Trophoblast cell (in vitro differentiated cells and primary cell): ENCODE measurements at regions not wholly inside any gene's neighbourhood (a gene's known extent, or its start where the extent isn't known, plus 50 kb on each side); places are given as distances from the start of the nearest gene placed in this dataset.

Source experiments
- DNase-seq, 2 donors: peaks; one replicate each; pipeline ENCODE4 v3.0.0-alpha.2; 2016
- H2AFZ ChIP-seq: 2 replicates; pipeline ENCODE4 v1.6.1; 2013; ENCODE audit warnings: low read length, moderate library complexity, mild to moderate bottlenecking; ENCODE audit not compliant: insufficient read depth, poor library complexity
- H2AK5ac ChIP-seq: 2 replicates; pipeline ENCODE4 v1.6.1; 2013; ENCODE audit warnings: mild to moderate bottlenecking, low read length
- H2BK120ac ChIP-seq: 2 replicates; pipeline ENCODE4 v1.6.1; 2013; ENCODE audit warnings: low read length, mild to moderate bottlenecking, moderate library complexity; ENCODE audit not compliant: insufficient read depth, poor library complexity
- H2BK12ac ChIP-seq: 2 replicates; pipeline ENCODE4 v1.6.1; 2013; ENCODE audit warnings: mild to moderate bottlenecking, low read length, moderate library complexity
- H2BK5ac ChIP-seq: 2 replicates; pipeline ENCODE4 v1.6.1; 2013; ENCODE audit warnings: low read length, low read depth, moderate library complexity, mild to moderate bottlenecking; ENCODE audit not compliant: poor library complexity
- H3K14ac ChIP-seq: 2 replicates; pipeline ENCODE4 v1.6.1; 2013; ENCODE audit warnings: mild to moderate bottlenecking, low read length
- H3K18ac ChIP-seq: 2 replicates; pipeline ENCODE4 v1.6.1; 2013; ENCODE audit warnings: mild to moderate bottlenecking, low read length
- H3K23ac ChIP-seq: 2 replicates; pipeline ENCODE4 v1.6.1; 2013; ENCODE audit warnings: low read length
- H3K27ac ChIP-seq: 2 replicates; pipeline ENCODE4 v1.5.1; 2013; ENCODE audit warnings: low read depth, mild to moderate bottlenecking, inconsistent platforms, low read length, moderate library complexity
- H3K27me3 ChIP-seq: 2 replicates; pipeline ENCODE4 v1.6.1; 2013; ENCODE audit warnings: inconsistent platforms, mild to moderate bottlenecking, low read length, moderate library complexity; ENCODE audit not compliant: insufficient read depth
- H3K36me3 ChIP-seq, 2 experiments: 1 replicate in 1 of 2; 2 replicates in 1 of 2; pipeline ENCODE4 v1.6.1; 2013; ENCODE audit warnings: low read length in 2 of 2, mild to moderate bottlenecking in 2 of 2, moderate library complexity in 1 of 2; ENCODE audit not compliant: insufficient read depth in 2 of 2, control insufficient read depth in 1 of 2
- H3K4ac ChIP-seq: 2 replicates; pipeline ENCODE4 v1.6.1; 2013; ENCODE audit warnings: low read depth, mild to moderate bottlenecking, low read length, moderate library complexity
- H3K4me1 ChIP-seq, 2 experiments: 1 replicate in 1 of 2; 2 replicates in 1 of 2; pipeline ENCODE4 v1.6.1; 2013; ENCODE audit warnings: low read length in 2 of 2, mild to moderate bottlenecking in 2 of 2, moderate library complexity in 1 of 2; ENCODE audit not compliant: insufficient read depth in 2 of 2, control insufficient read depth in 1 of 2
- H3K4me2 ChIP-seq: 2 replicates; pipeline ENCODE4 v1.6.1; 2013; ENCODE audit warnings: inconsistent platforms, mild to moderate bottlenecking, low read length, moderate library complexity
- H3K4me3 ChIP-seq: 2 replicates; pipeline ENCODE4 v1.5.1; 2013; ENCODE audit warnings: mild to moderate bottlenecking, low read depth, low read length, inconsistent platforms
- H3K79me1 ChIP-seq: one replicate; pipeline ENCODE4 v1.6.1; 2013; ENCODE audit warnings: low read length
- H3K79me2 ChIP-seq: 2 replicates; pipeline ENCODE4 v1.6.1; 2013; ENCODE audit warnings: low read length, mild to moderate bottlenecking; ENCODE audit not compliant: control insufficient read depth, insufficient read depth, poor library complexity
- H3K9ac ChIP-seq: 2 replicates; pipeline ENCODE4 v1.6.1; 2013; ENCODE audit warnings: mild to moderate bottlenecking, low read length
- H3K9me3 ChIP-seq: 2 replicates; pipeline ENCODE4 v1.6.1; 2013; ENCODE audit warnings: low read depth, mild to moderate bottlenecking, control low read depth, inconsistent platforms, low read length; ENCODE audit not compliant: insufficient read depth
- H4K12ac ChIP-seq: 2 replicates; pipeline ENCODE4 v1.6.1; 2013; ENCODE audit warnings: low read depth, mild to moderate bottlenecking, low read length, moderate library complexity
- H4K8ac ChIP-seq: 2 replicates; pipeline ENCODE4 v1.6.1; 2013; ENCODE audit warnings: low read depth, mild to moderate bottlenecking, low read length, moderate library complexity
- H4K91ac ChIP-seq: one replicate; pipeline ENCODE4 v1.6.1; 2013; ENCODE audit warnings: low read depth, mild to moderate bottlenecking, low read length, moderate library complexity
- WGBS: extraction: QIAGEN DNeasy Blood & Tissue Kit; methylation state at CpG from one replicate; pipeline ENCODE4 v1.1.7; 2013; ENCODE audit warnings: missing lambda C conversion rate; ENCODE audit not compliant: insufficient read length, insufficient coverage; ENCODE audit errors: extremely low coverage; 5-methylcytosine and 5-hydroxymethylcytosine counted together

GRCh38 chr2:4135765-4136164 is 432.4 kb downstream of the DCDC2C start:
- H2BK5ac ChIP-seq = no peak overlapping the region
- H3K4ac ChIP-seq = no peak overlapping the region
- WGBS = no CpG with 5 or more reads among the region's 14 CpGs

GRCh38 chr2:4139316-4139715 is 435.9 kb downstream of the DCDC2C start:
- Histone ChIP-seq H2AK5ac (no peak overlapping the region), H4K12ac (no peak overlapping the region), H3K9me3 (no peaks in the 10 kb centered on the region), H3K4me2 (no peak overlapping the region), H3K36me3 (no peaks in the 10 kb centered on the region), H3K18ac (no peak overlapping the region), H2AFZ (no peak overlapping the region), H4K91ac (no peak overlapping the region), H3K4ac (no peak overlapping the region), H3K23ac (no peak overlapping the region), H3K79me2 (no peaks in the 10 kb centered on the region), H3K27ac (no peak overlapping the region), H3K9ac (no peak overlapping the region), H3K4me3 (no peak overlapping the region), H3K4me1 (no peaks in the 10 kb centered on the region), H2BK120ac (no peak overlapping the region), H3K79me1 (no peaks in the 10 kb centered on the region), H4K8ac (no peak overlapping the region), H2BK12ac (no peak overlapping the region), H2BK5ac (no peak overlapping the region), H3K27me3 (no peaks in the 10 kb centered on the region), H3K14ac (no peak overlapping the region)
- no CpG with 5 or more reads among the region's 6 CpGs for WGBS
- no peak for DNase-seq

More at GRCh38 chr2:4135765-4136164, 432.4 kb downstream of the DCDC2C start:
- Histone ChIP-seq H3K14ac (no peak overlapping the region), H3K4me1 (no peaks in the 10 kb centered on the region), H3K36me3 (no peaks in the 10 kb centered on the region), H2BK12ac (no peak overlapping the region), H3K79me2 (no peaks in the 10 kb centered on the region), H2AFZ (no peak overlapping the region), H3K9ac (no peak overlapping the region), H4K91ac (no peak overlapping the region), H2AK5ac (no peak overlapping the region), H4K12ac (no peak overlapping the region), H3K9me3 (peaks cover 4% of the 10 kb centered on the region), H3K27ac (no peak overlapping the region), H4K8ac (no peak overlapping the region), H3K4me3 (no peak overlapping the region), H3K79me1 (no peaks in the 10 kb centered on the region), H3K4me2 (no peak overlapping the region), H3K27me3 (no peaks in the 10 kb centered on the region), H3K18ac (no peak overlapping the region), H2BK120ac (no peak overlapping the region), H3K23ac (no peak overlapping the region)
- no peak for DNase-seq

- no peaks in the 10 kb centered on the region for H3K27me3 ChIP-seq
- no peak overlapping the region for H3K9ac ChIP-seq
These were observed 436.4 kb downstream of the DCDC2C start for GRCh38 chr2:4139731-4140130.

GRCh38 chr2:4140281-4140970 is 437.1 kb downstream of the DCDC2C start:
- no peaks in the 10 kb centered on the region for H3K79me1 ChIP-seq
- H3K4me2 ChIP-seq = no peak overlapping the region
- no peaks in the 10 kb centered on the region for H3K9me3 ChIP-seq
- H3K4ac ChIP-seq = no peak overlapping the region
- no peak overlapping the region for H3K4me3 ChIP-seq
- WGBS = no CpG with 5 or more reads among the region's 9 CpGs
- H3K36me3 ChIP-seq = no peaks in the 10 kb centered on the region
- no peak overlapping the region for H3K23ac ChIP-seq
- no peak overlapping the region for H3K27ac ChIP-seq
- no peak for DNase-seq
- no peak overlapping the region for H3K14ac ChIP-seq
- H2BK12ac ChIP-seq = no peak overlapping the region
- no peak overlapping the region for H3K18ac ChIP-seq
- no peaks in the 10 kb centered on the region for H3K79me2 ChIP-seq
- no peak overlapping the region for H2BK5ac ChIP-seq
- H3K4me1 ChIP-seq = no peaks in the 10 kb centered on the region
- no peak overlapping the region for H2AFZ ChIP-seq
- H3K9ac ChIP-seq = no peak overlapping the region
- H4K12ac ChIP-seq = no peak overlapping the region
- H2BK120ac ChIP-seq = no peak overlapping the region
- no peak overlapping the region for H4K91ac ChIP-seq
- no peak overlapping the region for H2AK5ac ChIP-seq
- H3K27me3 ChIP-seq = no peaks in the 10 kb centered on the region
- H4K8ac ChIP-seq = no peak overlapping the region

More at GRCh38 chr2:4139731-4140130, 436.4 kb downstream of the DCDC2C start:
- H4K12ac ChIP-seq = no peak overlapping the region
- no peak overlapping the region for H2AK5ac ChIP-seq
- no peak overlapping the region for H2BK5ac ChIP-seq
- no peaks in the 10 kb centered on the region for H3K4me1 ChIP-seq
- no peak overlapping the region for H3K4me3 ChIP-seq
- no peaks in the 10 kb centered on the region for H3K79me1 ChIP-seq
- H2BK12ac ChIP-seq = no peak overlapping the region
- H3K79me2 ChIP-seq = no peaks in the 10 kb centered on the region
- H3K27ac ChIP-seq = no peak overlapping the region
- no peak overlapping the region for H4K8ac ChIP-seq
- H2BK120ac ChIP-seq = no peak overlapping the region
- no peak overlapping the region for H2AFZ ChIP-seq
- no CpG with 5 or more reads among the region's 1 CpG for WGBS
- no peak overlapping the region for H4K91ac ChIP-seq
- no peak for DNase-seq
- H3K36me3 ChIP-seq = no peaks in the 10 kb centered on the region
- H3K14ac ChIP-seq = no peak overlapping the region
- H3K9me3 ChIP-seq = no peaks in the 10 kb centered on the region
- H3K18ac ChIP-seq = no peak overlapping the region
- no peak overlapping the region for H3K23ac ChIP-seq
- H3K4me2 ChIP-seq = no peak overlapping the region
- no peak overlapping the region for H3K4ac ChIP-seq
